ENCODE measurements at regions not wholly inside any gene's neighbourhood (a gene's known extent, or its start where the extent isn't known, plus 50 kb on each side); places are given as distances from the start of the nearest gene placed in this dataset.

DNA sequence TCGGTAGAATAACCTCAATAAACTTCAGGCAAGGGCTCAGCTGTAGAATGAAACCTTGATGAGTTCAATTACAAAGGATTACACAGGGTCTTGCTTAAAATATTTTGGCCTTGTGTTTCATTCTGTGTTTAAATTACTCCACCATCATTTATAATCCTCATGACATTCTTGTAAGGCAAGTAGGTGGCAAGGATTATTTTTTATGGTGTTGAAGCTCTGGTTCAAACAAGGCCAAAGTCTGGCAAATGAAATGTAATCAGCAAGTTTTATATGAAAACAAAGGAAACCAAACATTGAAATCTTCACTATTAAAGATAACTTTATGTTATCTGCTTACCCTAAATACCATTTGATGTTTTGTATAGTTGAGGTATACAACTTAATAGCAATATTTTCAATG is 221.3 kb upstream of the HES1 start:
- TF ChIP-seq, protein P1, sequence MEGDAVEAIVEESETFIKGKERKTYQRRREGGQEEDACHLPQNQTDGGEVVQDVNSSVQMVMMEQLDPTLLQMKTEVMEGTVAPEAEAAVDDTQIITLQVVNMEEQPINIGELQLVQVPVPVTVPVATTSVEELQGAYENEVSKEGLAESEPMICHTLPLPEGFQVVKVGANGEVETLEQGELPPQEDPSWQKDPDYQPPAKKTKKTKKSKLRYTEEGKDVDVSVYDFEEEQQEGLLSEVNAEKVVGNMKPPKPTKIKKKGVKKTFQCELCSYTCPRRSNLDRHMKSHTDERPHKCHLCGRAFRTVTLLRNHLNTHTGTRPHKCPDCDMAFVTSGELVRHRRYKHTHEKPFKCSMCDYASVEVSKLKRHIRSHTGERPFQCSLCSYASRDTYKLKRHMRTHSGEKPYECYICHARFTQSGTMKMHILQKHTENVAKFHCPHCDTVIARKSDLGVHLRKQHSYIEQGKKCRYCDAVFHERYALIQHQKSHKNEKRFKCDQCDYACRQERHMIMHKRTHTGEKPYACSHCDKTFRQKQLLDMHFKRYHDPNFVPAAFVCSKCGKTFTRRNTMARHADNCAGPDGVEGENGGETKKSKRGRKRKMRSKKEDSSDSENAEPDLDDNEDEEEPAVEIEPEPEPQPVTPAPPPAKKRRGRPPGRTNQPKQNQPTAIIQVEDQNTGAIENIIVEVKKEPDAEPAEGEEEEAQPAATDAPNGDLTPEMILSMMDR (conservative IDR thresholded peaks at IDR 0.05; ENCODE audit: low read length) = no peak
- TF ChIP-seq EZH2phosphoT487 (IDR thresholded peaks at IDR 0.05; ENCODE audit: borderline replicate concordance) = no peak
